ENCODE measurements at regions not wholly inside any gene's neighbourhood (a gene's known extent, or its start where the extent isn't known, plus 50 kb on each side); places are given as distances from the start of the nearest gene placed in this dataset.

GRCh38 chr15:91625506-91625905, 228.0 kb upstream of the SLCO3A1 start:
- no peak for TF ChIP-seq EZH2 (IDR thresholded peaks at IDR 0.05; ENCODE audit: low read length, missing control alignments)
- no peak for TF ChIP-seq CTCF (conservative IDR thresholded peaks at IDR 0.05 in 1 of 2, IDR thresholded peaks at IDR 0.05 in 1 of 2; ENCODE audit: low read depth in 1 of 2, low read length in 2 of 2)
- Histone ChIP-seq H3K36me3 (ENCODE audit: control insufficient read depth, insufficient read depth, low read length) (no peaks in the 10 kb centered on the region), H2AFZ (ENCODE audit: low read length) (no peak overlapping the region), H3K79me2 (ENCODE audit: control insufficient read depth, insufficient read depth, low read length) (no peaks in the 10 kb centered on the region), H3K4me1 (ENCODE audit: control insufficient read depth, extremely low read depth, insufficient read depth, low read length) (no peaks in the 10 kb centered on the region), H4K20me1 (ENCODE audit: control insufficient read depth, extremely low read depth, insufficient read depth, low read length) (no peaks in the 10 kb centered on the region), H3K9ac (ENCODE audit: insufficient read depth, low read length) (no peak overlapping the region), H3K4me2 (ENCODE audit: extremely low read depth, insufficient read depth, low read length) (no peak overlapping the region), H3K4me3 (replicated peaks in 1 of 4; ENCODE audit: control extremely low read depth in 1 of 4, insufficient read depth in 1 of 4, low read depth in 3 of 4, low read length in 4 of 4) (no peak overlapping the region), H3K9me3 (ENCODE audit: control insufficient read depth, insufficient read depth, low read depth, low read length) (no peaks in the 10 kb centered on the region), H3K27me3 (ENCODE audit: control insufficient read depth, insufficient read depth, low read length) (no peaks in the 10 kb centered on the region), H3K27ac (ENCODE audit: insufficient read depth, low read length) (no peak overlapping the region)
- no peak for DNase-seq (ENCODE audit: low read depth in 2 of 2)

- no peak overlapping the region for H3K9ac ChIP-seq (ENCODE audit: insufficient read depth, low read length)
- no peak overlapping the region for H3K4me2 ChIP-seq (ENCODE audit: extremely low read depth, insufficient read depth, low read length)
- H3K27me3 ChIP-seq (ENCODE audit: control insufficient read depth, insufficient read depth, low read length), result no peaks in the 10 kb centered on the region
- H3K79me2 ChIP-seq (ENCODE audit: control insufficient read depth, insufficient read depth, low read length), result no peaks in the 10 kb centered on the region
- H3K4me3 ChIP-seq (replicated peaks in 1 of 4; ENCODE audit: control extremely low read depth in 1 of 4, insufficient read depth in 1 of 4, low read depth in 3 of 4, low read length in 4 of 4), result no peak overlapping the region
- H3K9me3 ChIP-seq (ENCODE audit: control insufficient read depth, insufficient read depth, low read depth, low read length), result no peaks in the 10 kb centered on the region
- no peaks in the 10 kb centered on the region for H3K4me1 ChIP-seq (ENCODE audit: control insufficient read depth, extremely low read depth, insufficient read depth, low read length)
- H3K27ac ChIP-seq (ENCODE audit: insufficient read depth, low read length), result no peak overlapping the region
- no peaks in the 10 kb centered on the region for H4K20me1 ChIP-seq (ENCODE audit: control insufficient read depth, extremely low read depth, insufficient read depth, low read length)
- no peak for TF ChIP-seq EZH2 (IDR thresholded peaks at IDR 0.05; ENCODE audit: low read length, missing control alignments)
- no peak for TF ChIP-seq CTCF (conservative IDR thresholded peaks at IDR 0.05 in 1 of 2, IDR thresholded peaks at IDR 0.05 in 1 of 2; ENCODE audit: low read depth in 1 of 2, low read length in 2 of 2)
- H2AFZ ChIP-seq (ENCODE audit: low read length), result no peak overlapping the region
- H3K36me3 ChIP-seq (ENCODE audit: control insufficient read depth, insufficient read depth, low read length), result no peaks in the 10 kb centered on the region
- peak; percentile 74 to 83 for DNase-seq (ENCODE audit: low read depth in 2 of 2)
Observed at GRCh38 chr15:91627473-91628278, 225.8 kb upstream of the SLCO3A1 start.

GRCh38 chr15:91630090-91630489, 223.4 kb upstream of the SLCO3A1 start:
- Histone ChIP-seq H3K79me2 (ENCODE audit: control insufficient read depth, insufficient read depth, low read length) (no peaks in the 10 kb centered on the region), H2AFZ (ENCODE audit: low read length) (no peak overlapping the region), H3K4me3 (replicated peaks in 1 of 4; ENCODE audit: control extremely low read depth in 1 of 4, insufficient read depth in 1 of 4, low read depth in 3 of 4, low read length in 4 of 4) (no peak overlapping the region), H3K36me3 (ENCODE audit: control insufficient read depth, insufficient read depth, low read length) (no peaks in the 10 kb centered on the region), H4K20me1 (ENCODE audit: control insufficient read depth, extremely low read depth, insufficient read depth, low read length) (no peaks in the 10 kb centered on the region), H3K27ac (ENCODE audit: insufficient read depth, low read length) (no peak overlapping the region), H3K4me1 (ENCODE audit: control insufficient read depth, extremely low read depth, insufficient read depth, low read length) (no peaks in the 10 kb centered on the region), H3K9me3 (ENCODE audit: control insufficient read depth, insufficient read depth, low read depth, low read length) (no peaks in the 10 kb centered on the region), H3K9ac (ENCODE audit: insufficient read depth, low read length) (no peak overlapping the region), H3K27me3 (ENCODE audit: control insufficient read depth, insufficient read depth, low read length) (no peaks in the 10 kb centered on the region), H3K4me2 (ENCODE audit: extremely low read depth, insufficient read depth, low read length) (no peak overlapping the region)
- no peak for DNase-seq (ENCODE audit: low read depth in 2 of 2)
- TF ChIP-seq EZH2 (IDR thresholded peaks at IDR 0.05; ENCODE audit: low read length, missing control alignments) (no peak), CTCF (conservative IDR thresholded peaks at IDR 0.05 in 1 of 2, IDR thresholded peaks at IDR 0.05 in 1 of 2; ENCODE audit: low read depth in 1 of 2, low read length in 2 of 2) (no peak)
